ENCODE measurements at regions not wholly inside any gene's neighbourhood (a gene's known extent, or its start where the extent isn't known, plus 50 kb on each side); places are given as distances from the start of the nearest gene placed in this dataset.

DNA sequence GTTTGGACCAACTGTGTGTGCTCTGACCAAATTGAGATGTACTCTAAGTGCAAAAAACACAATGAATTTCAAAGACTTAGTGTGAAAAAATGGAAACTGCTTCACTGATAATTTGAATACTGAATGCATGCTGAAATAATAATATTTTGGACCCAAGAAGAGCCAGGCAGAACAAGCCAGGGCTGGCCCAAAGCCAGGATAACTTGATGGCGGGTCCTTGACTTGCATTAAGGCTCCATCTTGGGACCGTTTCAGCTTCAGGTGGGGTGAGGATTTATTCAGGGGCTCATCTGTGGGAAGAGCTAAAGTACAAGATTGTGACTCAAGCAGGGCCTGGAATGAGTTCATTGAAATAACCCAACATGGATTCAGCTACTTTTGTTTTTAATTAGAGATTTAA, 921.9 kb downstream of the QKI start:
- Histone ChIP-seq H3F3A (ENCODE audit: insufficient read depth) (no peaks in the 10 kb centered on the region), H3K9ac (no peak overlapping the region), H3K79me2 (ENCODE audit: insufficient read depth) (no peaks in the 10 kb centered on the region), H3K9me2 (ENCODE audit: insufficient read depth) (no peaks in the 10 kb centered on the region), H3K36me3 (ENCODE audit: low read depth) (no peaks in the 10 kb centered on the region), H3K27ac (no peak overlapping the region), H3K4me3 (no peak overlapping the region), H3K4me1 (ENCODE audit: insufficient read depth) (no peaks in the 10 kb centered on the region), H3K9me3 (ENCODE audit: low read depth) (no peaks in the 10 kb centered on the region), H4K20me1 (ENCODE audit: insufficient read depth) (no peaks in the 10 kb centered on the region), H3K4me2 (ENCODE audit: unreplicated experiment) (no peak overlapping the region), H2AFZ (no peak overlapping the region), H3K27me3 (replicated peaks; ENCODE audit: insufficient read depth) (no peaks in the 10 kb centered on the region)
- TF ChIP-seq EZH2phosphoT487 (IDR thresholded peaks at IDR 0.05; ENCODE audit: insufficient read depth, low read depth): no peak
- TF ChIP-seq EZH2 (IDR thresholded peaks at IDR 0.05; ENCODE audit: insufficient read depth, poor library complexity, severe bottlenecking): no peak
- 0 to 2% methylated on average over 2 of the region's 2 CpGs for whole genome bisulfite sequencing, 2 experiments (ENCODE audit: low coverage in 1 of 2, low lambda C conversion rate in 2 of 2, missing lambda C conversion rate in 2 of 2)
- in situ Hi-C loops (cut with MboI): no loop called here
- no peak for DNase-seq

DNA sequence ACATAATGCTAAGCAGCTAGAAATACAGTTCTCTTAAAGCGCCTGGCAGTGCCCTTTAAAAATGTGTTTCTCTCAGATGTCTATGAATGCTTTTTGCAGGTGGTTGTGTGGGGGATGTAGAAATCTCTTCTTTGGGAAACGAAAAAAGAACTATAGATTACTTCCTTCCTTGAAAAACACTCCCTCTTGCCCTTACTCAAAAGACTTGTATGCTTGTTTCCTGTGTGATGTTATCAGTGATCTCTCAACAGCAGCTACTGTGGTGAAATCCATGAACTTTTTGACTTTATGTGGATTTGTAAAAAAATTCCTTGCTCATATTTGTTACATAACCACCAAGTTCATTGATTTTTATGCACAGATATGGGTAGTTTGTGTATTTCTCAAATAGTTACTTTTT, 916.5 kb downstream of the QKI start:
- no peaks in the 10 kb centered on the region for H3F3A ChIP-seq (ENCODE audit: insufficient read depth)
- no peaks in the 10 kb centered on the region for H3K4me1 ChIP-seq (ENCODE audit: insufficient read depth)
- H3K9me2 ChIP-seq (ENCODE audit: insufficient read depth): no peaks in the 10 kb centered on the region
- no peak overlapping the region for H3K4me3 ChIP-seq
- in situ Hi-C loops (cut with MboI): no loop called here
- no peaks in the 10 kb centered on the region for H3K79me2 ChIP-seq (ENCODE audit: insufficient read depth)
- 63 to 79% methylated on average over 2 of the region's 2 CpGs for WGBS, 2 experiments (ENCODE audit: low coverage in 1 of 2, low lambda C conversion rate in 2 of 2, missing lambda C conversion rate in 2 of 2)
- no peak overlapping the region for H3K4me2 ChIP-seq (ENCODE audit: unreplicated experiment)
- no peak for TF ChIP-seq EZH2 (IDR thresholded peaks at IDR 0.05; ENCODE audit: insufficient read depth, poor library complexity, severe bottlenecking)
- TF ChIP-seq EZH2phosphoT487 (IDR thresholded peaks at IDR 0.05; ENCODE audit: insufficient read depth, low read depth): no peak
- no peaks in the 10 kb centered on the region for H4K20me1 ChIP-seq (ENCODE audit: insufficient read depth)
- no peaks in the 10 kb centered on the region for H3K9me3 ChIP-seq (ENCODE audit: low read depth)
- no peak for DNase-seq
- no peak overlapping the region for H3K27ac ChIP-seq
- no peak overlapping the region for H2AFZ ChIP-seq
- no peaks in the 10 kb centered on the region for H3K27me3 ChIP-seq (replicated peaks; ENCODE audit: insufficient read depth)
- H3K36me3 ChIP-seq (ENCODE audit: low read depth): no peaks in the 10 kb centered on the region
- H3K9ac ChIP-seq: no peak overlapping the region

DNA sequence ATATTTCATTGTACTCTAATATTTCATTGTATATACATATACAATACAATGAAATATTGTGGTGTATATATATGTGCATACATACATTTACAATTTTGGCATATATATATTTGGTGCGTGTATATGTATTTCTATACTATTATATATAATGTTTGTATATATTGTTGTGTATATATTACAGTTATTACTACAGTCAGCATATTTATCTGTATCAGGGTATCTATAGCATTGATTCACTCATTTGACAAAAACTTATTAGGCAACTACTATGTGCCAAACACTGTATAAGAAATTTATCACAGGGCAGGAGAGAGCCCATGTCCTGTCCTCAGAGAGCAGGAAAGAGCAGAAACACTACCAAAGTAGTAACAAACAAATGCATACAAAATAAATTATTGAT, 910.6 kb downstream of the QKI start:
- Histone ChIP-seq H4K20me1 (ENCODE audit: insufficient read depth) (no peaks in the 10 kb centered on the region), H3K4me3 (no peak overlapping the region), H3F3A (ENCODE audit: insufficient read depth) (peaks cover 10% of the 10 kb centered on the region; the same call in 1 of the 2 replicates), H3K4me1 (ENCODE audit: insufficient read depth) (peaks cover 11% of the 10 kb centered on the region), H3K27ac (no peak overlapping the region), H3K36me3 (ENCODE audit: low read depth) (no peaks in the 10 kb centered on the region), H2AFZ (no peak overlapping the region), H3K27me3 (replicated peaks; ENCODE audit: insufficient read depth) (no peaks in the 10 kb centered on the region), H3K9ac (no peak overlapping the region), H3K79me2 (ENCODE audit: insufficient read depth) (no peaks in the 10 kb centered on the region), H3K9me3 (ENCODE audit: low read depth) (no peaks in the 10 kb centered on the region), H3K9me2 (ENCODE audit: insufficient read depth) (no peaks in the 10 kb centered on the region), H3K4me2 (ENCODE audit: unreplicated experiment) (no peak overlapping the region)
- no peak for DNase-seq
- in situ Hi-C loops (cut with MboI): no loop called here
- WGBS, 2 experiments (ENCODE audit: low coverage in 1 of 2, low lambda C conversion rate in 2 of 2, missing lambda C conversion rate in 2 of 2): 87 to 96% methylated on average over 1 of the region's 1 CpG
- TF ChIP-seq EZH2phosphoT487 (IDR thresholded peaks at IDR 0.05; ENCODE audit: insufficient read depth, low read depth) (no peak), EZH2 (IDR thresholded peaks at IDR 0.05; ENCODE audit: insufficient read depth, poor library complexity, severe bottlenecking) (no peak)

DNA sequence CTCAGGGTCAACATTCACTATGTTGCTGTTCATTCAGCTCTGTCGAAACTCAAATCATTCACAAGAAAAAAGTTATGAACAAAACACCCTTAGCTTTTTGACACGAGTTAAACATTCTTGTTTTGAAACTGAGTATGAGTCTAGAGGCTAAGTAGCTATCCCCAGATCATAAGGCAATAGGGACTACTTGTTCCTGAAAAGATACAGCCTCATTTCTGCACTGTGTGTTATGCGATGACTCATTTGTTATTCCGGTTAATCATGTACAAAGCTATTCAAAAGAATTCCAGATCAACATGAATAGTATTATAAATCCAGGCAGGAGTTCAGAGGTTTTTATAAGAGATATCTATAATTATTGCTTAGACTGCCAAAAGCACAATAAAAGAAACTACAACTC, 908.0 kb downstream of the QKI start:
- WGBS, 2 experiments (ENCODE audit: low coverage in 1 of 2, low lambda C conversion rate in 2 of 2, missing lambda C conversion rate in 2 of 2): 12 to 19% methylated on average over 4 of the region's 4 CpGs
- Histone ChIP-seq H3K4me3 (no peak overlapping the region), H3K9me3 (ENCODE audit: low read depth) (no peaks in the 10 kb centered on the region), H3F3A (ENCODE audit: insufficient read depth) (peaks cover 10% of the 10 kb centered on the region; the same call in 1 of the 2 replicates), H3K27ac (0 out of 2 replicates have a peak overlapping the region, but pooled peaks have one; percentile 16), H3K36me3 (ENCODE audit: low read depth) (no peaks in the 10 kb centered on the region), H3K4me1 (ENCODE audit: insufficient read depth) (peaks cover 11% of the 10 kb centered on the region), H2AFZ (no peak overlapping the region), H3K9ac (no peak overlapping the region), H3K79me2 (ENCODE audit: insufficient read depth) (no peaks in the 10 kb centered on the region), H4K20me1 (ENCODE audit: insufficient read depth) (no peaks in the 10 kb centered on the region), H3K4me2 (ENCODE audit: unreplicated experiment) (peak overlapping the region; percentile 3), H3K9me2 (ENCODE audit: insufficient read depth) (no peaks in the 10 kb centered on the region), H3K27me3 (replicated peaks; ENCODE audit: insufficient read depth) (no peaks in the 10 kb centered on the region)
- in situ Hi-C loops (cut with MboI): no loop called here
- TF ChIP-seq EZH2 (IDR thresholded peaks at IDR 0.05; ENCODE audit: insufficient read depth, poor library complexity, severe bottlenecking): no peak
- no peak for TF ChIP-seq EZH2phosphoT487 (IDR thresholded peaks at IDR 0.05; ENCODE audit: insufficient read depth, low read depth)
- peak; percentile 71 for DNase-seq

DNA sequence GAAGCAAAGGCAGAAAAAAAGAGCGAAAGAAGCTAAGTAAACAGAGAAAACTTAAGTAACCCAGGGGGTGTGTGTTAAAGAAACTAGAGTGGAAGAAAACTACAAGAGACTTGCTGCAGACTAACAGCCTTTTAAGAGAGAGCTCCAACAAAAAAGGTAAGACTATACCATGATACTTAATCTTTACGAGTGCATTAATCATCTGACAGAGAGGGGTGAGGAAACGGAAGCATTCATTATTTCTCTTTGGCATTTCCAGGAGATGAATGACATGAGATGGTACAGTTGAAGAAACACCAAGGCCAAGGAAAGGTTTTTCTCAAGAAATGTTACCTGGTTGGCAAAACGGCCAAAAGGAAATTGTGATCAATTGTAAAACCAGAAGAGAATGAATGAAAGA, 906.8 kb downstream of the QKI start:
- Histone ChIP-seq H3K4me3 (no peak overlapping the region), H3K27me3 (replicated peaks; ENCODE audit: insufficient read depth) (no peaks in the 10 kb centered on the region), H3K36me3 (ENCODE audit: low read depth) (no peaks in the 10 kb centered on the region), H4K20me1 (ENCODE audit: insufficient read depth) (no peaks in the 10 kb centered on the region), H3K4me2 (ENCODE audit: unreplicated experiment) (no peak overlapping the region), H3K79me2 (ENCODE audit: insufficient read depth) (no peaks in the 10 kb centered on the region), H3K9me2 (ENCODE audit: insufficient read depth) (no peaks in the 10 kb centered on the region), H3K9ac (no peak overlapping the region), H3F3A (ENCODE audit: insufficient read depth) (peaks cover 10% of the 10 kb centered on the region; the same call in 1 of the 2 replicates), H3K9me3 (ENCODE audit: low read depth) (no peaks in the 10 kb centered on the region), H3K27ac (no peak overlapping the region), H3K4me1 (ENCODE audit: insufficient read depth) (peaks cover 11% of the 10 kb centered on the region), H2AFZ (no peak overlapping the region)
- WGBS, 2 experiments (ENCODE audit: low coverage in 1 of 2, low lambda C conversion rate in 2 of 2, missing lambda C conversion rate in 2 of 2): 78 to 84% methylated on average over 4 of the region's 4 CpGs
- no peak for DNase-seq
- TF ChIP-seq EZH2phosphoT487 (IDR thresholded peaks at IDR 0.05; ENCODE audit: insufficient read depth, low read depth) (no peak), EZH2 (IDR thresholded peaks at IDR 0.05; ENCODE audit: insufficient read depth, poor library complexity, severe bottlenecking) (no peak)
- in situ Hi-C loops (cut with MboI): no loop called here
